Panc1 (cell line): ENCODE measurements at regions not wholly inside any gene's neighbourhood (a gene's known extent, or its start where the extent isn't known, plus 50 kb on each side); places are given as distances from the start of the nearest gene placed in this dataset.

ENCODE experiments used
- TCF7L2 ChIP-seq: IDR thresholded peaks from 2 replicates; pipeline ENCODE4 v1.6.1; 2011; ENCODE audit warnings: mild to moderate bottlenecking, low read depth, low read length, inconsistent platforms
- TF ChIP-seq, protein P1 (sequence below), 2 experiments: IDR thresholded peaks; 2 replicates each; pipeline ENCODE4 v1.6.1; 2011 to 2012; ENCODE audit warnings: low read depth in 2 of 2, control low read depth in 1 of 2, low read length in 1 of 2, mild to moderate bottlenecking in 1 of 2, moderate library complexity in 1 of 2; ENCODE audit not compliant: insufficient read depth in 1 of 2
- TF ChIP-seq, protein P2 (sequence below): fragments of 450-650 bp; IDR thresholded peaks from 2 replicates; pipeline ENCODE4 v1.5.1; 2017; ENCODE audit warnings: mild to moderate bottlenecking

DNA sequence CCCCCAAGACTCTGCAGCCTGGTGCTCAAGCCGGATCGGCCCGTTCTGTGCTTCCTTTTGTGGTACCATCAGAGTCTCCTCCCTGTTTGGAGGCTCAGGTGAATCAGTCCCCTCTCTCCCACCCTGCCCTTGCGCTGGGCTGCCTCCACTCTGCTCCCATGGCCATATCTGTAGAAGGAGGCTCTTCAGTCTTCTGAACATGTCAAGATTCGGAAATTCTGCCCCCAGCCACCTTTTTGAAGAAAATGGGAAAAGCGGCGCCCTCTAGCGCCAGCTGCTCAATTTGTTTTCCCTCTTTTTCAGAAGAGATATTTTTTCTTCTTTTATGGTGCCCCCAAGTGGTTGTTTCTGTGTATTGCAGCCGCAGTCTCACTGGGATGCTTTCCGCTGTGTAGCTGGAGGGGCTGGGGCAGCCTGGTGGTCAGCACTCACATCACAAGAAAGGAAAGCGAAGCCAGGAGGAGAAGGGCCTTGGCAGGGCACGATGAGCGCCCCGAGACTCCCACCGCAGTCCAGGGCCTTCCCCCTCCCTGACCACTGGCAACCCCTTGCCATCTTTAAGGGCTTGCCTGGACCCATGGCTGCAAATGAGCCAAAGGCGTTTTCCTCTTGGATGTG is 58.4 kb upstream of the CACNA1E start:
- TF ChIP-seq, protein P1, sequence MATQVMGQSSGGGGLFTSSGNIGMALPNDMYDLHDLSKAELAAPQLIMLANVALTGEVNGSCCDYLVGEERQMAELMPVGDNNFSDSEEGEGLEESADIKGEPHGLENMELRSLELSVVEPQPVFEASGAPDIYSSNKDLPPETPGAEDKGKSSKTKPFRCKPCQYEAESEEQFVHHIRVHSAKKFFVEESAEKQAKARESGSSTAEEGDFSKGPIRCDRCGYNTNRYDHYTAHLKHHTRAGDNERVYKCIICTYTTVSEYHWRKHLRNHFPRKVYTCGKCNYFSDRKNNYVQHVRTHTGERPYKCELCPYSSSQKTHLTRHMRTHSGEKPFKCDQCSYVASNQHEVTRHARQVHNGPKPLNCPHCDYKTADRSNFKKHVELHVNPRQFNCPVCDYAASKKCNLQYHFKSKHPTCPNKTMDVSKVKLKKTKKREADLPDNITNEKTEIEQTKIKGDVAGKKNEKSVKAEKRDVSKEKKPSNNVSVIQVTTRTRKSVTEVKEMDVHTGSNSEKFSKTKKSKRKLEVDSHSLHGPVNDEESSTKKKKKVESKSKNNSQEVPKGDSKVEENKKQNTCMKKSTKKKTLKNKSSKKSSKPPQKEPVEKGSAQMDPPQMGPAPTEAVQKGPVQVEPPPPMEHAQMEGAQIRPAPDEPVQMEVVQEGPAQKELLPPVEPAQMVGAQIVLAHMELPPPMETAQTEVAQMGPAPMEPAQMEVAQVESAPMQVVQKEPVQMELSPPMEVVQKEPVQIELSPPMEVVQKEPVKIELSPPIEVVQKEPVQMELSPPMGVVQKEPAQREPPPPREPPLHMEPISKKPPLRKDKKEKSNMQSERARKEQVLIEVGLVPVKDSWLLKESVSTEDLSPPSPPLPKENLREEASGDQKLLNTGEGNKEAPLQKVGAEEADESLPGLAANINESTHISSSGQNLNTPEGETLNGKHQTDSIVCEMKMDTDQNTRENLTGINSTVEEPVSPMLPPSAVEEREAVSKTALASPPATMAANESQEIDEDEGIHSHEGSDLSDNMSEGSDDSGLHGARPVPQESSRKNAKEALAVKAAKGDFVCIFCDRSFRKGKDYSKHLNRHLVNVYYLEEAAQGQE (IDR thresholded peaks at IDR 0.05; ENCODE audit: insufficient read depth in 1 of 2, low read depth in 2 of 2, low read length in 1 of 2), result no peak
- TF ChIP-seq, protein P2, sequence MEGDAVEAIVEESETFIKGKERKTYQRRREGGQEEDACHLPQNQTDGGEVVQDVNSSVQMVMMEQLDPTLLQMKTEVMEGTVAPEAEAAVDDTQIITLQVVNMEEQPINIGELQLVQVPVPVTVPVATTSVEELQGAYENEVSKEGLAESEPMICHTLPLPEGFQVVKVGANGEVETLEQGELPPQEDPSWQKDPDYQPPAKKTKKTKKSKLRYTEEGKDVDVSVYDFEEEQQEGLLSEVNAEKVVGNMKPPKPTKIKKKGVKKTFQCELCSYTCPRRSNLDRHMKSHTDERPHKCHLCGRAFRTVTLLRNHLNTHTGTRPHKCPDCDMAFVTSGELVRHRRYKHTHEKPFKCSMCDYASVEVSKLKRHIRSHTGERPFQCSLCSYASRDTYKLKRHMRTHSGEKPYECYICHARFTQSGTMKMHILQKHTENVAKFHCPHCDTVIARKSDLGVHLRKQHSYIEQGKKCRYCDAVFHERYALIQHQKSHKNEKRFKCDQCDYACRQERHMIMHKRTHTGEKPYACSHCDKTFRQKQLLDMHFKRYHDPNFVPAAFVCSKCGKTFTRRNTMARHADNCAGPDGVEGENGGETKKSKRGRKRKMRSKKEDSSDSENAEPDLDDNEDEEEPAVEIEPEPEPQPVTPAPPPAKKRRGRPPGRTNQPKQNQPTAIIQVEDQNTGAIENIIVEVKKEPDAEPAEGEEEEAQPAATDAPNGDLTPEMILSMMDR, result peak; percentile 99
- no peak for TF ChIP-seq TCF7L2
